22Rv1 (cell line): ENCODE measurements at regions not wholly inside any gene's neighbourhood (a gene's known extent, or its start where the extent isn't known, plus 50 kb on each side); places are given as distances from the start of the nearest gene placed in this dataset.

ENCODE experiments used
- ZFX ChIP-seq: fragments of 450-650 bp; IDR thresholded peaks from 2 replicates; pipeline ENCODE4 v1.6.1; 2017; ENCODE audit warnings: antibody characterized with exemption, borderline replicate concordance
- TF ChIP-seq, protein P1 (sequence below): fragments of 450-650 bp; IDR thresholded peaks from 2 replicates; pipeline ENCODE4 v1.5.1; 2017; ENCODE audit warnings: mild to moderate bottlenecking

DNA sequence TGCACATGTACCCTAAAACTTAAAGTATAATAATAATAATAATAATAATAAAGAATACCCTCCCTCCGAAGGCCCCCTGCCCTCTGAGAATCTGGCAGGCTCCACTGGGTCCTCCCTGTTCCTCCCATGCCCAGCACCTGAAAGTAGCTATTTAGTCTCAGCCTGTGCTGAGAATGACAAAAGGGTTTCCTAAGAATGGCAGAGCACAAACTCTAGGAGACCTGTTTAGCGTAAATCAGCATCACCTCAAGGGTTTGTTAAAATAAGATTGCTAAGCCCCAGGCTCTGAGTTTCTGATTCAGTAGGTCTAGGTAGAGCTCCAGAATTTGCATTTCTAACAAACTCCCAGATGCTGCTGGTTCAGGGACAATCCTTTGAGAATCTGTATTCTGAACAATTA is 606.8 kb upstream of the CDH11 start:
- TF ChIP-seq, protein P1, sequence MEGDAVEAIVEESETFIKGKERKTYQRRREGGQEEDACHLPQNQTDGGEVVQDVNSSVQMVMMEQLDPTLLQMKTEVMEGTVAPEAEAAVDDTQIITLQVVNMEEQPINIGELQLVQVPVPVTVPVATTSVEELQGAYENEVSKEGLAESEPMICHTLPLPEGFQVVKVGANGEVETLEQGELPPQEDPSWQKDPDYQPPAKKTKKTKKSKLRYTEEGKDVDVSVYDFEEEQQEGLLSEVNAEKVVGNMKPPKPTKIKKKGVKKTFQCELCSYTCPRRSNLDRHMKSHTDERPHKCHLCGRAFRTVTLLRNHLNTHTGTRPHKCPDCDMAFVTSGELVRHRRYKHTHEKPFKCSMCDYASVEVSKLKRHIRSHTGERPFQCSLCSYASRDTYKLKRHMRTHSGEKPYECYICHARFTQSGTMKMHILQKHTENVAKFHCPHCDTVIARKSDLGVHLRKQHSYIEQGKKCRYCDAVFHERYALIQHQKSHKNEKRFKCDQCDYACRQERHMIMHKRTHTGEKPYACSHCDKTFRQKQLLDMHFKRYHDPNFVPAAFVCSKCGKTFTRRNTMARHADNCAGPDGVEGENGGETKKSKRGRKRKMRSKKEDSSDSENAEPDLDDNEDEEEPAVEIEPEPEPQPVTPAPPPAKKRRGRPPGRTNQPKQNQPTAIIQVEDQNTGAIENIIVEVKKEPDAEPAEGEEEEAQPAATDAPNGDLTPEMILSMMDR = no peak
- TF ChIP-seq ZFX = no peak
